ENCODE measurements at regions not wholly inside any gene's neighbourhood (a gene's known extent, or its start where the extent isn't known, plus 50 kb on each side); places are given as distances from the start of the nearest gene placed in this dataset.

DNA sequence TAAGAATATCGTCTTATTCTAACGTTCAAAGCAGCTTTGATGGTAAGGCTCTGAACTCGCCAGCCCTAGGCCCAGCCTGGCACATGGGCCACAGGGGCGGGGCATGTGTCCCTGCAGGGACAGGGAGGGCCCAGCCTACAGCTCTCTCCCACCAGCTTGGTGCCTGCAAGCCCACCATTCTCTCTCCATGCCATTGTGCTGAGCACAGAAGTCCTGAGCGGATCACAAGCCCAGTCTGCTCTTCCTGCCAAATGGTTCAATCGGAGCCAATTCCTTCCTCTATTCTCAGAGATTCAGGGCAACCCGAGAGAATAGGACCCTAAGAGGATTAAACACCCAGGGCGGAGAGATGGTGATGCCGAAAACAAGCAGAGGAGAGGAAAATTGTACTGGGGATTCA lies 50.3 kb upstream of the APCDD1 start:
- ChIA-PET CTCF (no interaction called here), POLR2A (no interaction called here)
- DNase-seq, result no peak
- Mint-ChIP-seq H3K9me3 (no peaks in the 10 kb centered on the region), H3K36me3 (ENCODE audit: low read depth) (no peaks in the 10 kb centered on the region), H3K27me3 (peaks cover 11% of the 10 kb centered on the region), H3K4me1 (no peaks in the 10 kb centered on the region), H3K27ac (no peak overlapping the region), H3K4me3 (no peak overlapping the region)
